RCC 7860 (cell line): ENCODE measurements at regions not wholly inside any gene's neighbourhood (a gene's known extent, or its start where the extent isn't known, plus 50 kb on each side); places are given as distances from the start of the nearest gene placed in this dataset.

Experiments
- DNase-seq: peaks from one replicate; pipeline ENCODE4 v3.0.0-alpha.2; 2015; ENCODE audit warnings: low spot score
- FAIRE-seq: peaks from 2 replicates; lab custom pipeline; 2012; peaks lifted over from hg19 to GRCh38; lab: Jason Lieb, UNC

DNA sequence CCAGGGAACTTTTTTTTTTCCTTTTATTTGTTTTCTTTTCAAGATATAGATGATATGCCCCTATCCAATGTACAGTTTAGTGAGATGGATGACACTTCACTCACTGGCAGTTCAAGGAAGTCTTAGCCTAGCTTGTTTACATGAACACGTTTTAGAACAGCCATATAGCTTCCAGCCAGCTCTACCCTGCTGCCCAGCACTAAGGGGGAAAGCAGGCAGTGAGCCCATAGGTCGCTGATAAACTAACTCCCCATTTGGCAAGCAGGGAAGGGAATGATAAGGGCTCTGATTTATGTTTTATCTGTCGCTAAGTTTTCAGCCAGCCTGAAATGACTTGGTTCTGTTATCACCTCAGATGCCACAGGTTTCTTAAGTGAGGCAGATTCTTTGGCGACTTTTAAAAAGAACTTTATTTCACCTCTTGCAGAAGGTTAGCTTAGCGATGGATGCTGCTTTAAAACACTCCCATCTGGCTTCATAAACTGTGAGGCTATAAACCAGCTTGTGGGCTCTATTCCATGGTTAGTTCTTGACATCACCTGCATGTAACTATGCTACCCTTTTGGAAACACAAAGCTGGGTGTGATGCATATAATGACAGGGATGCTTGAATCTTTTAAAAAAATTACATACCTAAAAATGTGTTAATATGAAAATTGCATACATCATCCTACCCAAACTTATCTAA is 348.4 kb downstream of the FBXO8 start:
- no peak for DNase-seq
- no peak for FAIRE-seq

DNA sequence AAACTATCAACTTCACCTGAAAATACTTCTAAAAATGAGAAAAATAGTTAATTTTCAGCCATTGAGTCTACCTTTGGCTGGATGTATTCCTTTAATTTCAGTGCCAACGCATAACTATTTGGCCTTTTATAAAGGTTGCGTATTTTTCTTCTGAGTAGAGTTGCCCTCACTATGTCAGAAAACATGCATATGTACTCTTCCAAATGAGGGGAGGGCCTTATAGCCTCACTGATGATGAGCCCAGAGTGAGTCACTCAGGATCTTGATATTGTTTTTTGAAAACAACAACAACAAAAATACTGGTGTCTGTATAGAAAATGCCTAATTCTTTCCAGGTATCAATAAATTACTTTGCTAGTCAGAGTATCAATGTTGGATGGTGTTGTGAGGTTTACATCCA is 349.3 kb downstream of the FBXO8 start:
- FAIRE-seq (no peak), DNase-seq (no peak)

DNA sequence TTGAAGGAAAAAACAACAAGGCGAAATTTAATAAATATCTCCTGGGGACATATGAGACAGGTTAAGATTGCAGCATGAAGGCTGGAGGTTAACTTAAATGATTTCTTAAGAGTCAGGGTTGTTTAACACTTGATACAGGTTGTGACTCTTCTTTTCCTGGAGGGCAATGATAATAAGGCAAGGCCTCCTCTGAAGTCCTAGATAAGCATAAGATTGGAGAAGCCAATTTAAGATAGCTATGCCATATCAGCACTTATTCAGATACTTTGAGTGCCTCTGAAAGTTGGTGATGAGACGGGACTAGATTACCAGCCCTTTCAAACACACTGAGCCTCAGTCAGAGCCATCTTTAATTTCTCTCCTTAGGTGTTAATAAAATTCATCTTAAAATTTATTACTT is 350.8 kb downstream of the FBXO8 start:
- no peak for FAIRE-seq
- DNase-seq, result no peak

DNA sequence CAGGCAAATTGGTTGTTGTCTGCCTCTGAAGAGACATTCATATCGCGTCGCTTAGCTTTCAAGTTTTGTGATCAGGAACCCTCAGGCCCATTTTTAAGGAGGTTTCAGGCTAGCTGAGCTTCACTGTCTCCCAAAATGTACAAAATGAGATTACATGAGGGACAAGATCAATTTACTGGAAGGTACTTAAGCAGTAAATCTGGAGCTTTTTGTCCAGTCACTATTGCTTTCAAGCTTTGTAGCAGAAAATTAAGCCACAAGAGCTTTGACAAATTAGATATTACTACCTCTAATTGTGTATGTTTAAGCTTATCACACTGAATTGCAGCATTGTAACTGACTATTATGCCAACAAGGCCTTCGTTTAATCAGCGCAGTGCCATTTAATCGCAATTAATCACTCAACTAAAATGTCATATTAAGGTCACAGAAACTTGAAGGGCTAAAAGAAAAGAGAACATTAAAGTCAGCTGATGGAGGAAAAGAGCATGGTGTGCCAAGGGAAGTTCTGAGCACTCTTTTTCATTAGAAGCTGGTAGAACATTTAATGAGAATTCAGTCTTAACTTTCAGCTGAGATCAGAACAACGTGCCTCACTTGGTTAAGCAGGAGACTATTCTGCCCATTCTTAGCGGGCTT is 353.0 kb downstream of the FBXO8 start:
- DNase-seq, result no peak
- FAIRE-seq, result no peak

DNA sequence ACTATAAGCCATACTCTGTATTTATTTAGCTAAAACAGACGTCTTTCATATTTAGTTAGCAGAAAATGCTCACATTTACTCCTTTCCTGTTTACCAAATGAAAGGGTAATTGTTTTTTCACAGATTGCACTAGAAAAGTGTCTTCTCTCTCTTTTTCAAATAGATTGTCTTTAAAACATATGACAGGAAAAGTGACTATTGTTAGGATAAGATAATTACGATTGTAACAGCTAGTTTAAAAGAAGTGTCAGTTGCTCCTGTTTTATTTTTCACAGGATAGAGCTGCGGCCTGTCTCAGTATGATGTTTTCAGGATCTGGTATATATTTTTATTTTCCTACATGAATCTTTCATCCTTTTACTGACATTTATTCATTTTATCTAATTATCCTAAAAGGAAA is 353.5 kb downstream of the FBXO8 start:
- no peak for DNase-seq
- FAIRE-seq, result no peak

DNA sequence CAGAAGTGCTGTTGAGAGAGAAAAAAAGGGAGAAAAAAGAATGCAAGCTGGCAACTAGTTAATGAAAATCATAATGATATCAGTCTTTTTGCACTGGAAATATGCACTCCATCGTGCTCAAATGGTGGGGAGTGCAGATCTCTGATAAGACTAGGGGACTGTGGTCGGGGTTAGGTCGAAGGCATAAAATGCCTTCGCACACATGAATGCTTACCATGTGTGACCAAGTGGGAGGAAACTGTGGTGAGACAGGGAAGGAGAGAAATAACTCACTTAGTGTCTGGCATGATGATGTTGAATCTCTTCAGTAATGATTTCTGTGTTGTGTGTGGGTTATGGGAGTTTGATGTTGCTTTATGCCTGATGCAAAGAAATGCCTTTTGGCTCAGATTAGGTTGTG is 358.9 kb downstream of the FBXO8 start:
- DNase-seq, result peak; percentile 5

DNA sequence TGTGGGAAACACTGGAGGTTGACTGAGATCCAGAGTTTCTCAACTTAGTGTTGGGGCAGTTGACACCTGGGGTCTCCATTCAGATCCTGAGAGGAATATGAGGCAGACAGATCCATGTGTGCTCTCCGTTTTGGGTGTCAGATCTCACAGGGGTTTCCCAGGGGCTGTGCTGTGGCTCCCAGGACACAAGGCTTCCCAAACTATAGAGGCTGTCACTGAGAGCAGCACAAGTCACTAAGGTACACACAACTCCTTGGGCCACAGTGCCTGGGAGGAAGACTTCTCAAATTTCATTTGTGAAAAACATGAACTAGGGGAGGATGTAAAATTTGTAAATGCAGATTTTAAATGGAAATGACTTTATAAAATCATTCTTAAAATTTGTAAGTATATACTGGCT is 363.6 kb downstream of the FBXO8 start:
- no peak for DNase-seq
- FAIRE-seq, result no peak

More for the DNA sequence above, 358.9 kb downstream of the FBXO8 start:
- no peak for FAIRE-seq

DNA sequence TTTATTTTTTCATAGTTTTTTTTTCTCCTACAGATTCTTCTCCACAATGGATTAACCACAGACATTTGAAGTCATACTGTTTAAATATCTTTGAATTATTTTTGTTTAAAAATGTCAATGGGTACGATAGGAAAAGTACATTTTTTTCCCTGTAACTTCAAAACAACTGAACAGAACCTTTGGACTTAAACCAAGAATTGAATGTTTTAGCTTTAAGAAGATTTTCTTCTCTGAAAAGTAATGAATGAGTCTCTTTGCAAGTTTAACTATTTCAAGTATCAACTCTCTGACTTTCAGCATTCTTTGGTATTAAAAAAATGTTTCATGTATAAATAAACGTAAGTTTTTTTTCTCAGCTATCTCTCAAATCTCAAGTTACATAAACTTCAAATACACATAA is 364.3 kb downstream of the FBXO8 start:
- no peak for DNase-seq
- FAIRE-seq, result no peak

DNA sequence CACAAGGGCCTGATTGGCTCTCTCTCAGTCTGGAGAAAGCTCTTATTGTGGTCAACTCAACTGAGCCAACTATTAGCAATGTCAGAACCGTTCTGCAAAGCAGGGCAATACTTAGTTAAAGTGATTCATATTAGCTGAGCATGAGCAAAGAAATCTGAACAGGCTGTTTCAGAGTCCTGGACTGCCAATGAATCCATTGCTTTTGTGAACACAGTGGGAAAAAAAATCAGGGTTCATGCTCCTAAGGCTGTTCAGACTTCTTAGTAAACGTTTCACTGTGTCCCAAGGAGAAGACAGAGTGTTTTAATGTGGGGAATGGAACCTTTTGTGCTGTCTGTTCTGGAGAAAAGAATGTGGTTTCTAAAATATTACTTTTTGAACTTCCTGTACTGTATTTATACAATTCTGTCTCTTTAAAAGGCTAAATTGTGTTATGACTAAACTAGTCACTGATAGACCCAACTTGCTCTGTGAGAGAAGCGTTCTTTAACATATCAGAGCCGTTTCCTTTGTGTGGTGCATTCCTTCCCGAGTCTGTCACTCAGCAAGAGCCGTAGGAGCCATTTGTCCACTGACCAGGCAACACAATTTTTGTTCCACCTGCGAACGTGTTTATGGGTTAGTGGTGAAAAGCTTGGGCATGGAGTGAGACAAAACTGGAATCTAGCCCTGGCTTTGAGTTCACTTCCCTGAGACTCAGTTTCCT is 366.1 kb downstream of the FBXO8 start:
- FAIRE-seq, result no peak
- no peak for DNase-seq

DNA sequence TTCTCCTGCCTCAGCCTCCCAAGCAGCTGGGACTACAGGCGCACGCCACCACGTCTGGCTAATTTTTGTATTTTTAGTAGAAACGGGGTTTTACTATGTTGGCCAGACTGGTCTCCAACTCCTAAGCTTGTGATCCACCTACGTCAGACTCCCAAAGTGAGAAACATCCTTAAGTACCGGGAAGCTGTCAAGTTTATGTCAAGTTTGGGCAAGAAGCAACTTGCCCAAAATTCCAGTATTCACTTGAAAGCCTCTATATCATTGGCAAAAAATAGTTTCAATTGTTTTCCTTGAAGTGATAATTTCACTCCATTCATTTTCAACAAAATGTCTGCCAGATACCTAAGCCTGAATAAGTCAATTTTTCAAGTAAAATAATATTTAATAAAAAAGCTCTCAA is 370.0 kb downstream of the FBXO8 start:
- no peak for FAIRE-seq
- no peak for DNase-seq

DNA sequence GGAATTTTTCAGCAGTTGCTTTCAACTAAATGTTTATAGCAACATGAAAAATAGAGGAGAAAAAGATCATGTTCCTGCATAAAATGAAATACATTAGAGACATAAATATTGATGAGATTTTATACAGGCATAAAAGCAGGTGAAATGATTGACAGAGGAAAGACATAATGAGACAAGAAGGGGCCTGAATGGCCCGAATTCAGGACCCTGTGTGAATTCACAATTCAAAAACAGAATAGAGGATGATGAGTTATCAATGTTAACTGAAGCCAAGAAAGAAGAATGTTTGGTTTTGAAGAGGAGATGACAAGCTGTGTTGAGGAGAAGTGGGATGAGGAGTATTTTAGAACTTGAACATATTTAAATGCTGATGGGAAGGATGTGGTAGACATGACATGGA is 371.1 kb downstream of the FBXO8 start:
- FAIRE-seq (no peak), DNase-seq (no peak)

DNA sequence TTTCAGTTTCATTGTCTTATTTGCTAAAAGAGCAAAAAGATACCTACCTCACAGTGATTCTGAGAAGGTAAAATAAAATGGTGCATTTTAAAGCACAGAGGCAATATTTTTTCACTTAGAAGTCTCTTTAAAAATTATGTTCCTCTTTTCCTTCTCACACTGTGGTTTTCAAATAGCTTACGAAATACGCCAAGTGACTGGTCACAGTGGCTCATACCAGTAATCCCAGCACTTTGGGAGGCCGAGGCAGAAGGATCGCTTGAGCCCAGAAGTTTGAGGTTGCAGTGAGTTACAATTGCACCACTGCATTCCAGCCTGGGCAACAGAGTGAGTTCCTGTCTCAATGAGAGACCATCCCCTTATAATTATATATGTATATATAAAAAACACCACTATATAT is 372.6 kb downstream of the FBXO8 start:
- FAIRE-seq, result no peak
- DNase-seq, result no peak

DNA sequence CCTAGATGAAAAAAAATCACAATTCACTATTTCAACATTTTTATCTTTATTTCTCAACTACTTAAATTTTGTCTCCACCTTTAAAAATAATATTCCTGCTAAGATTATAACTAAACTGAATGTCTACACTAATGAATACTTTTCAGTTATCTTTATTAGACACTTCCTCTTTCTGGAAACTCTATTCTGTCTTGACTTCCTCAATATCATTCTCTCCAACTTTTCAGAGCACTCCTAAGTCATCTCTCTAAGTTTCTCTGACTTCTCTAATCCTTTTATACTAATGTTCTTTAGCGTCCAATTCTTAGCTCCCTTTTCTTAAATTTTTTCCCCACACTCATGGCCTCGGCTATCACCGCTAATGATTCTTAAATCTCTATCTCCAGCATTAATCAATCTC is 374.2 kb downstream of the FBXO8 start:
- FAIRE-seq, result no peak
- no peak for DNase-seq

DNA sequence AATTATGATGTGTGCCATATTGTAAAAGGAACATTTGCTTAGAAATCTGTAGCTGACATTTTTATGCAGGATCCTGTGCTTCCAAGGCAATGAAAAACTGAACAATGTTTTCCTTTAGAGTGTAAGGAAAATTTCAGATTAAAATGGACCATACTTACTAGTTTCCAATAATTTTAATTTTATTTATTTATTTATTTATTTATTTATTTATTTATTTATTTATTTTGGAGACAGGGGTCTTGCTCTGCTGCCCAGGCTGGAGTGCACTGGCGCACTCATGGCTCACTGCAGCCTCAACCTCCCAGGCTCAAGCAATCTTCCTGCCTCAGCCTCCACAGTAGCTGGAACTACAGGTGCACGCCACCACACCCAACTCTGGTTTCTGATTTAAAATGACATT is 369.8 kb upstream of the HAND2 start:
- FAIRE-seq (no peak), DNase-seq (no peak)

DNA sequence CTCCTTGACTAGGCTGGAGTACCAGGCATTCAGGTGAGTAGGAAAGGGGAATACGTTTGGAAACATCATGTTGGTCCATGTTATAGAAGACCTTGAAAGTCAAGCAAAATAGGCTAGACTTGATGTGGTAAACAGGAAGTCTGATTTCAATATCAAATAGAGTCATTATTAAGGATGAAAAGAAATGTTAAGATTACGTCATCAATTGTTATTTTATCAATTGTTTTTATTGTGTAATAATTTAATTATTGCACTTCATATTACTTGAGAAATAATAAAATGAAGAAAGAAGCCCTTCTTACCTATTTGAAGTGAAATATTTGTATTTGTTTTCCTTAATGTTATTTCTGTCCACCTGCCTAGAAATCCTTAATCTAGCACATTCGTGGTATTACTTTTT is 361.0 kb upstream of the HAND2 start:
- no peak for DNase-seq
- no peak for FAIRE-seq

DNA sequence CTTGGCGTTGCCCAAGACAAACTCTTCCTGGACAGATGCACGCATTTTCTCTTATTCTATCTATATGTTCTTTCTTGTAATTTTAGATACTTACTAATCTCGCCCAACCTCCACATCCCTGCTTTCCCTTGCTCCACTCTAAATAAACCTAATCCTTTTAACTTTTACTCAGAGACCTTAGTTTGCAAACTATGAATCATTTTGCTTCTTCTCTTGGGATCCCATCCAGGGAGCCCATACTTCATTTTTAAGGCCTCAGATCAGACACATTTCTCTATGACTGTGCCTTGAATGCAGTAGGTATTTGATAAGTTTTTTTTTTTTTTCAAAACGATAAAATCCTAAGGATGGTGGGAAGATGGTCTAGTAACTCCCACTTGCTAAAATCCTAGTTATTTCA is 353.8 kb upstream of the HAND2 start:
- FAIRE-seq, result no peak

DNA sequence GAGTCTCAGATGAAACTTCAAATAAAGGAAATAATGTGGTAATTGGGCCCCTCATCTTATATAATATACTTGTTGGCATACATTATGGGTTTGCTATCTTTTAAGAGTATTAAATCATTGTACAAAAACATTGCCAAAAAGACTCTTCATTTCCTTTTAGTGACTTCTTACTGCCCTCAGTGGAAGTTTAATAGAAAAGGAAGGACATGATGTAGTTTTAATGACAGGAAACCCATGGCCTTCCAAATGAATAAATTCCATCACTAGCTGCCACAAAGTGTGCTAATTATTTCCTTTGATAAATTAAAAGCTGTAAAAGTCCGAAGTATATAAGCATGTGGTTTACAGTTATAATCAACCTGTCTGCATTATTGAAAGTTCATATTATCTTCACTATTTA is 350.9 kb upstream of the HAND2 start:
- FAIRE-seq, result no peak
- DNase-seq, result no peak

More for the DNA sequence above, 353.8 kb upstream of the HAND2 start:
- no peak for DNase-seq

DNA sequence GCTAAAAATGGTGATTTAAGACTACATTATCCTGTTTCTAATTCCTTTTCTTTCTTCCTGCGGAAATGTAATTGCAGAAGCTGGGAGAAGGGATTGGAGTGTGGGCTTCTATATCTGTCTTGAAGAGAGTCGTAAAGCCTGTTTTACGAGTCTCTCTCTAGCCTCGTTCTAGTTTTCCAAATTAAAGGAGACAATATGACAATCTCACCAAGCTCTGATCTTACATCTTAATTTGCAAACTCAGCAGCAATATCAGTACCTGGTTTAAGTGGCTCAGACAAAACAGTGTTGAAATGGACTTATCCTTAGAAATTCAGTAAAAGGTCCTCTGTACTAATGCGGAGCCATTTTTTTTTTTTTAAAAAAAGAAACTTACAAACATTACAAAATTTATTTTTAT is 349.5 kb upstream of the HAND2 start:
- FAIRE-seq, result no peak
- no peak for DNase-seq

DNA sequence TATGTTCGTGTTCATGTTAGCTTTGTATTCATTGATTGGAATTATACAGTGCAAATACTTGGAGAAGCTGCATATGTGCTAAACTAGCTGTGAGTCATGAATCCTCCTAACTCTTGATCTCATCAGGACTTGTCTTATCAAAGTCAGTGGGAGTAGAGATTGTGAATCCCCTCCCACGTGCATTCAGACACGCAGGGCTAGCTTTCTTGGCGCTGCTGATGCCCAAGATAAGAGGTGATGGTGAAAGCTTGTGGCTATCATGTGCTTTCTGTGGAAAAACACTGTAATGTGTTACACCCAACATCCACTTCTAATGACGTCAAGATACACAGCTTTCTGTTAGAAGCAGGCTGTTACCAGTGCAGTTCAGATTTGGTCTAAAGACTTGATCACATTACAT is 348.7 kb upstream of the HAND2 start:
- no peak for FAIRE-seq
- no peak for DNase-seq

DNA sequence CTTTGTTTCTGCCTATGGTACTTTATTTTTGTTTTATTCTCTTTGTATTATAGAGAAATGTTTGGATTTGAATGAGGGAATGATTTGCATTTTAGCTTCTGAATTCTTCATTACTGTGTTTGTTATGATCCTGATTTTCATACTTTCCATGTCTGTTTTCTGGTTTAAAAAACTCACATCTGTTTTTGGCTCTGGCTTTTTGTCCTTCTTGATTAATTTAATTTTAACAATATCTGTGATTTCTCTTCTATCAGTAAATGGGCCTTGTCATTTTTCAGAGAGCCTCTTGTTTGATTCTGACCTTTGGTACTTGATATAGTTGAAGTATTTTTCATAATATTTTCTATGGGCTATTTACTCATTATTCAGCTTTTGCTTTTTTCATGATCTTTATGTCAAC is 341.6 kb upstream of the HAND2 start:
- DNase-seq, result no peak
- FAIRE-seq, result no peak

DNA sequence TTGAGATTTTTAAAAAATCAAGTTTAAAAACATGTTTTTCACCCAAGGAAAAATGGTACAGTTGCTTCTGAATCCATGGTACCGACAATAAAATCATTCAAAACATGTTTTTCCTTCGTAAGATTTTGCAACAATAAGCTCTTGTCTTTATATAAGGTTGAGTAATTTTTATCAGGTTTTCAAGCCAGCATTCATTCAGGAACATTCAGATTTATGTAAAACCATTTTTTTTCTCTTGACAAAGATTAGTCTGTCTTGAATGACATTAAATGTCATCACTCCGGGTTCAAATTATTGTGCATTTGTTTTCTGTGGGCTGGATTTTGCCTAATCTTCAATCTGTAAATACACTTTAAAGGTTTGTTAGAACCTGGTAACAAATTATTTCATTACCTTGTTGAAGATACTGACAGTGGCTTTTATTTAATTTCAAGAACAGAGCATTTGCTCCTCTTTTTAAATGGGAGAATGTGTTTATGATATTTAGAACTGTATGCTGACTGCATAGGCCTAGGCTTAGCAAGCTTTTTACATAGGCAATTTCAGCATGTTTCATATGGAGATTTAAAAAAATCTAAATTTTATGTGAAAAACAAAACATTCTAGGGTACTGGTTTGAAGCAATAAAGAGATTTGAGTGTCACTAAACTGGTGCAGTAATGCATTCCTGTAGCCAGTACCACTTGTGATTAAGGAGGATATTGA is 336.4 kb upstream of the HAND2 start:
- DNase-seq, result no peak
- FAIRE-seq, result no peak

DNA sequence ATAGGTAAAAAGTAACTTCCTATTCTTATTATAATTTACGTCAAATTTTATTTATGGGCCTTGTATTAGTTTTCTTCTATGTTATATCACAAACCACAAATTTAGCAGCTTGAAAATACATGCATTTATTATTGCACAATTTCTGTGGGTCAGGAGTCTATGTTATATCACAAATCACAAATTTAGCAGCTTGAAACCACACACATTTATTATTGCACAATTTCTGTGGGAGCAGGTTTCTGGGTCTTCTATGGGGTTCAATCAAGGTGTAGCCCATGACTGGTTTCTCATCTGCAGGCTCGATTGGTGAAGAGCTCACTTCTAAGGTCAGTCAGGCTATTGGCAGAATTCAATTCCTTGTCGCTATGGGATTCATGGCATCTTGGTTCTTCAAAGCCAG is 332.7 kb upstream of the HAND2 start:
- no peak for DNase-seq
- no peak for FAIRE-seq
